KMS-11 (cell line): ENCODE measurements at regions not wholly inside any gene's neighbourhood (a gene's known extent, or its start where the extent isn't known, plus 50 kb on each side); places are given as distances from the start of the nearest gene placed in this dataset.

Experiments
- H2AFZ ChIP-seq: fragments of 200-600 bp; sonication (generic); 2 replicates; pipeline ENCODE4 v1.6.1; 2016; ENCODE audit warnings: antibody characterized with exemption, mixed run types, low read depth
- H3K27ac ChIP-seq: fragments of 200-600 bp; sonication (generic); 2 replicates; pipeline ENCODE4 v1.6.1; 2016; ENCODE audit warnings: mild to moderate bottlenecking, mixed run types
- H3K27me3 ChIP-seq: fragments of 200-600 bp; sonication (generic); 2 replicates; pipeline ENCODE4 v1.6.1; 2017; ENCODE audit warnings: mild to moderate bottlenecking, low read depth, mixed run types, moderate library complexity; ENCODE audit not compliant: insufficient read depth
- H3K36me3 ChIP-seq: fragments of 200-600 bp; sonication (generic); 2 replicates; pipeline ENCODE4 v1.6.1; 2017; ENCODE audit warnings: mild to moderate bottlenecking, mixed run types; ENCODE audit not compliant: insufficient read depth
- H3K4me1 ChIP-seq: fragments of 200-600 bp; sonication (generic); 2 replicates; pipeline ENCODE4 v1.6.1; 2016; ENCODE audit warnings: mild to moderate bottlenecking, low read depth, mixed run types; ENCODE audit not compliant: poor library complexity, severe bottlenecking
- H3K4me2 ChIP-seq: fragments of 200-600 bp; sonication (generic); 2 replicates; pipeline ENCODE4 v1.7.0; 2016; ENCODE audit warnings: mild to moderate bottlenecking, mixed run types
- H3K4me3 ChIP-seq: fragments of 200-600 bp; sonication (generic); IDR thresholded peaks from 2 replicates; pipeline ENCODE4 v1.6.1; 2017; ENCODE audit warnings: low read depth, low read length, mixed read lengths; ENCODE audit not compliant: insufficient read depth
- H3K79me2 ChIP-seq: fragments of 200-600 bp; sonication (generic); 2 replicates; pipeline ENCODE4 v1.6.1; 2016; ENCODE audit warnings: low read depth, mixed run types; ENCODE audit not compliant: insufficient read depth
- H3K9ac ChIP-seq: fragments of 200-600 bp; sonication (generic); 2 replicates; pipeline ENCODE4 v1.6.1; 2016; ENCODE audit warnings: mild to moderate bottlenecking, mixed run types
- H4K20me1 ChIP-seq: fragments of 200-600 bp; sonication (generic); 2 replicates; pipeline ENCODE4 v1.6.1; 2016; ENCODE audit warnings: mild to moderate bottlenecking, mixed run types; ENCODE audit not compliant: insufficient read depth
- CTCF ChIP-seq: fragments of 200-600 bp; sonication (generic); conservative IDR thresholded peaks from 2 replicates; pipeline ENCODE4 v1.6.1; 2017; ENCODE audit warnings: low read depth, mild to moderate bottlenecking, antibody characterized with exemption, low read length, moderate library complexity, mixed read lengths

- no peak overlapping the region for H3K4me2 ChIP-seq
- TF ChIP-seq CTCF, result no peak
These were observed 182.2 kb downstream of the BCL11A start for GRCh38 chr2:60371219-60371618.

GRCh38 chr2:60370814-60371213 lies 182.6 kb downstream of the BCL11A start:
- Histone ChIP-seq H3K4me3 (no peak overlapping the region), H3K4me2 (no peak overlapping the region), H3K79me2 (no peaks in the 10 kb centered on the region), H3K4me1 (no peaks in the 10 kb centered on the region), H3K27ac (no peak overlapping the region), H3K36me3 (no peaks in the 10 kb centered on the region), H2AFZ (no peak overlapping the region), H4K20me1 (no peaks in the 10 kb centered on the region), H3K9ac (no peak overlapping the region), H3K27me3 (no peaks in the 10 kb centered on the region)
- no peak for TF ChIP-seq CTCF

More at GRCh38 chr2:60371219-60371618, 182.2 kb downstream of the BCL11A start:
- no peaks in the 10 kb centered on the region for H3K79me2 ChIP-seq
- no peaks in the 10 kb centered on the region for H3K4me1 ChIP-seq
- H3K4me3 ChIP-seq, result no peak overlapping the region
- no peak overlapping the region for H2AFZ ChIP-seq
- no peak overlapping the region for H3K9ac ChIP-seq
- no peaks in the 10 kb centered on the region for H3K36me3 ChIP-seq
- no peak overlapping the region for H3K27ac ChIP-seq
- no peaks in the 10 kb centered on the region for H3K27me3 ChIP-seq
- no peaks in the 10 kb centered on the region for H4K20me1 ChIP-seq

GRCh38 chr2:60368456-60368855 lies 185.0 kb downstream of the BCL11A start:
- H3K4me2 ChIP-seq, result no peak overlapping the region
- no peaks in the 10 kb centered on the region for H3K4me1 ChIP-seq
- TF ChIP-seq CTCF, result no peak
- H3K4me3 ChIP-seq, result no peak overlapping the region
- no peaks in the 10 kb centered on the region for H4K20me1 ChIP-seq
- no peak overlapping the region for H2AFZ ChIP-seq
- no peak overlapping the region for H3K9ac ChIP-seq
- H3K79me2 ChIP-seq, result no peaks in the 10 kb centered on the region
- H3K36me3 ChIP-seq, result no peaks in the 10 kb centered on the region
- no peak overlapping the region for H3K27ac ChIP-seq
- H3K27me3 ChIP-seq, result no peaks in the 10 kb centered on the region

GRCh38 chr2:60366135-60366712 lies 187.2 kb downstream of the BCL11A start:
- Histone ChIP-seq H3K27ac (no peak overlapping the region), H3K4me3 (no peak overlapping the region), H3K79me2 (no peaks in the 10 kb centered on the region), H3K4me1 (no peaks in the 10 kb centered on the region), H3K9ac (no peak overlapping the region), H3K36me3 (no peaks in the 10 kb centered on the region), H2AFZ (no peak overlapping the region), H3K27me3 (no peaks in the 10 kb centered on the region), H4K20me1 (no peaks in the 10 kb centered on the region), H3K4me2 (no peak overlapping the region)
- TF ChIP-seq CTCF, result no peak
